Adipocyte (in vitro differentiated cells): ENCODE measurements at regions not wholly inside any gene's neighbourhood (a gene's known extent, or its start where the extent isn't known, plus 50 kb on each side); places are given as distances from the start of the nearest gene placed in this dataset.

Experiments
- DNase-seq: peaks from one replicate; pipeline ENCODE4 v3.0.0-alpha.2; 2015; ENCODE audit warnings: low read depth
- H3K27me3 ChIP-seq: replicated peaks from 2 replicates; pipeline ENCODE4 v1.7.0; 2013; ENCODE audit warnings: mild to moderate bottlenecking, low read length, moderate library complexity; ENCODE audit not compliant: control insufficient read depth, insufficient read depth
- H3K36me3 ChIP-seq: 2 replicates; pipeline ENCODE4 v1.7.0; 2013; ENCODE audit warnings: low read length, mild to moderate bottlenecking, moderate library complexity; ENCODE audit not compliant: control insufficient read depth, insufficient read depth, severe bottlenecking
- H3K4me1 ChIP-seq: 2 replicates; pipeline ENCODE4 v1.7.0; 2013; ENCODE audit warnings: mild to moderate bottlenecking, low read length, moderate library complexity; ENCODE audit not compliant: control insufficient read depth, insufficient read depth
- H3K4me3 ChIP-seq: 2 replicates; pipeline ENCODE4 v1.7.0; 2013; ENCODE audit warnings: mild to moderate bottlenecking, low read length, moderate library complexity
- H3K9ac ChIP-seq: 2 replicates; pipeline ENCODE4 v1.7.0; 2013; ENCODE audit warnings: mild to moderate bottlenecking, low read length, moderate library complexity
- H3K9me3 ChIP-seq: 2 replicates; pipeline ENCODE4 v1.7.0; 2013; ENCODE audit warnings: mild to moderate bottlenecking, low read length, moderate library complexity; ENCODE audit not compliant: control insufficient read depth

- DNase-seq: no peak
- Histone ChIP-seq H3K27me3 (peaks cover 33% of the 10 kb centered on the region), H3K36me3 (no peaks in the 10 kb centered on the region), H3K4me3 (no peak overlapping the region), H3K9ac (no peak overlapping the region), H3K9me3 (no peaks in the 10 kb centered on the region), H3K4me1 (peaks cover 6% of the 10 kb centered on the region)
Observed at GRCh38 chr22:22037229-22037628, 54.6 kb upstream of the TOP3B start.

- peaks cover 33% of the 10 kb centered on the region for H3K27me3 ChIP-seq
Observed at GRCh38 chr22:22036588-22036987, 54.0 kb upstream of the TOP3B start.

GRCh38 chr22:22035771-22036314 lies 53.3 kb upstream of the TOP3B start:
- Histone ChIP-seq H3K4me1 (peaks cover 15% of the 10 kb centered on the region), H3K27me3 (peaks cover 33% of the 10 kb centered on the region), H3K9me3 (no peaks in the 10 kb centered on the region), H3K9ac (no peak overlapping the region), H3K4me3 (no peak overlapping the region), H3K36me3 (no peaks in the 10 kb centered on the region)
- DNase-seq: no peak

More at GRCh38 chr22:22036588-22036987, 54.0 kb upstream of the TOP3B start:
- Histone ChIP-seq H3K36me3 (no peaks in the 10 kb centered on the region), H3K4me1 (peaks cover 8% of the 10 kb centered on the region), H3K9ac (no peak overlapping the region), H3K9me3 (no peaks in the 10 kb centered on the region), H3K4me3 (no peak overlapping the region)
- DNase-seq: no peak

- H3K9me3 ChIP-seq: no peaks in the 10 kb centered on the region
- no peak for DNase-seq
- peaks cover 33% of the 10 kb centered on the region for H3K27me3 ChIP-seq
- peaks cover 17% of the 10 kb centered on the region for H3K4me1 ChIP-seq
- no peaks in the 10 kb centered on the region for H3K36me3 ChIP-seq
- no peak overlapping the region for H3K4me3 ChIP-seq
- no peak overlapping the region for H3K9ac ChIP-seq
Observed at GRCh38 chr22:22035203-22035602, 52.6 kb upstream of the TOP3B start.

GRCh38 chr22:22034469-22035132 lies 52.0 kb upstream of the TOP3B start:
- H3K27me3 ChIP-seq: peaks cover 33% of the 10 kb centered on the region

GRCh38 chr22:22033803-22034468 lies 51.3 kb upstream of the TOP3B start:
- H3K9me3 ChIP-seq: no peaks in the 10 kb centered on the region
- peaks cover 17% of the 10 kb centered on the region for H3K4me1 ChIP-seq
- H3K27me3 ChIP-seq: peaks cover 33% of the 10 kb centered on the region
- no peaks in the 10 kb centered on the region for H3K36me3 ChIP-seq
- no peak for DNase-seq
- H3K4me3 ChIP-seq: no peak overlapping the region
- H3K9ac ChIP-seq: no peak overlapping the region

More at GRCh38 chr22:22034469-22035132, 52.0 kb upstream of the TOP3B start:
- no peak for DNase-seq
- Histone ChIP-seq H3K36me3 (no peaks in the 10 kb centered on the region), H3K4me3 (no peak overlapping the region), H3K9ac (no peak overlapping the region), H3K9me3 (no peaks in the 10 kb centered on the region), H3K4me1 (peaks cover 17% of the 10 kb centered on the region)

- Histone ChIP-seq H3K27me3 (peaks cover 33% of the 10 kb centered on the region), H3K9ac (no peak overlapping the region), H3K9me3 (no peaks in the 10 kb centered on the region), H3K36me3 (no peaks in the 10 kb centered on the region), H3K4me1 (peaks cover 15% of the 10 kb centered on the region), H3K4me3 (no peak overlapping the region)
- DNase-seq: no peak
Observed at GRCh38 chr22:22032906-22033802, 50.6 kb upstream of the TOP3B start.

- Histone ChIP-seq H3K4me1 (peaks cover 11% of the 10 kb centered on the region), H3K4me3 (no peak overlapping the region), H3K9me3 (no peaks in the 10 kb centered on the region), H3K9ac (no peak overlapping the region), H3K27me3 (peaks cover 33% of the 10 kb centered on the region), H3K36me3 (no peaks in the 10 kb centered on the region)
- DNase-seq: no peak
Observed at GRCh38 chr22:22032099-22032905, 49.7 kb upstream of the TOP3B start.
